ENCODE measurements at regions not wholly inside any gene's neighbourhood (a gene's known extent, or its start where the extent isn't known, plus 50 kb on each side); places are given as distances from the start of the nearest gene placed in this dataset.

DNA sequence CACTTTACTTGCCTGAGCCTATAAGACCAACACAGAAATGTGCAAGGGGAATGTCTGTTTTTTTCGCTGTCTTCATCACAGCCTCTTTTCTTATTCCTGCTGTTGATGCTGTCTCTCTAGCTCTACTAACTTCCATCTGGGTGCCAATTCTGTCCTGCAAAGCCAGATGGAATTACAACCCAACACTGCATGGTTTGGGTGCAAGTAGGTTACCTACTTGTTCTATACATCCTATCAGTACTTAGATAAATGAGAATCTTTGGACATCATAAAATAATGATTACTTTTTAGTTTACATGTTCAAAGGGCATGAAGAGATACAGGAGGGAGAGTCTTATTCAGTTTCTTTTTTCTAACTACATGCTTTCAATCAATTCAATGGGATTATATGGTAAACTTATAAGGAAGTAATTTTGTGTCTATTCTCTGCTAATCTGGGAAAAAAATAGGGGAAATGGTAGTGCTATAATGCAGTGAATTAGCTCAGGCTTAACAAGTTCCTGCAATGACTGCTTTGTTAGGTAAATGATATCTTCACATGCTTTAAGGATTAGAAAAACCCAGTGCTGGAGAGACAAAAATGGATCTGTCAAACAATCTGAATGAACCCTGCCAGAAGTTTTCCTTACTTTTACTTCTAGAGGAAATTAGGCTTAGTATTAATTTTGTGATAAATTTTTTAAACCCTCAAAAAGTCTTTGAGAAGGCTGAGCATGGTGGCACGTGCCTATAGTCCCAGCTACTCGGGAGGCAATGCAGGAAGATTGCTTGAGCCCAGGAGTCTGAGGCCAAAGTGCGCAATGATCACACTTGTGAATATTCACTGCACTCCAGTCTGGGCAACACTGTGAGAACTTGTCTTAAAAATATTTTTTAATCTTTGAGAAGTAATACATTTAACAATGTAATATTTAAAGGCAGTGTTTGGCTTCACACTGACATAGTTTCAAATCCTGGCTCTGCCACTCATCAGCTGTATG lies 86.5 kb upstream of the E2F3 start:
- H3K9me3 ChIP-seq (ENCODE audit: control insufficient read depth, low read length): no peaks in the 10 kb centered on the region
- H3K4me1 ChIP-seq (ENCODE audit: control insufficient read depth, insufficient read depth, low read depth, low read length): no peaks in the 10 kb centered on the region
- H3K4ac ChIP-seq (ENCODE audit: low read depth in 1 of 2, low read length in 2 of 2): no peak overlapping the region

DNA sequence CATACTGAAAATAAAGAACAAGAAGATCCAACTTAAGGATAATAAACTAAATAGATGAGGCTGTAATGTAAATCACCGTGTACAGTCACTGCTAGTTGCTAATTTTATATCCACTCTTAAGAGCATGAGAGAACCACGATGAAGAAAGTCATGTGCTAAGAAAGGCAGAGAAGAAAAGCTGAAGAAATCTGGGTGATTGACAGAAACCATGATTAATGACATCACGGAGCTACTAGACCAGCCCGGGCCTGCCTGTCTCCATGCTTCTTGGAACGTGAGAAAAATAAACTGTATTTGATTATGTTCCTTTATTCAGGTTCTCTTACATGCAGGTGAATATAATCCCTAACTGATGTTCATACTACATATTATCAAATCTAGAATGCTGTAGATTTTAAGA lies 84.2 kb upstream of the E2F3 start:
- Histone ChIP-seq H2BK120ac (ENCODE audit: low read depth, low read length) (no peak overlapping the region), H3K27ac (ENCODE audit: low read length, poor library complexity, severe bottlenecking) (no peak overlapping the region), H2AFZ (ENCODE audit: low read depth, low read length) (no peak overlapping the region), H2BK5ac (ENCODE audit: low read depth, low read length, poor library complexity, severe bottlenecking) (no peak overlapping the region), H3K23ac (ENCODE audit: low read length in 2 of 2) (no peak overlapping the region), H3K27me3 (ENCODE audit: control insufficient read depth in 1 of 2, insufficient read depth in 1 of 2, low read length in 2 of 2) (no peaks in the 10 kb centered on the region), H3K4me2 (ENCODE audit: low read length, poor library complexity, severe bottlenecking) (no peak overlapping the region), H3K9ac (ENCODE audit: low read length) (no peak overlapping the region), H3K14ac (ENCODE audit: low read length in 2 of 2) (no peak overlapping the region), H3K9me3 (ENCODE audit: control insufficient read depth, low read length) (no peaks in the 10 kb centered on the region), H3K79me1 (replicated peaks; ENCODE audit: low read length, poor library complexity, severe bottlenecking) (no peaks in the 10 kb centered on the region), H2BK12ac (ENCODE audit: low read length in 2 of 2) (no peak overlapping the region), H2AK5ac (ENCODE audit: low read length, severe bottlenecking) (no peak overlapping the region), H3K4me1 (ENCODE audit: control insufficient read depth, insufficient read depth, low read depth, low read length) (no peaks in the 10 kb centered on the region), H3K36me3 (ENCODE audit: control insufficient read depth in 1 of 2, insufficient read depth in 2 of 2, low read depth in 1 of 2, low read length in 2 of 2) (no peaks in the 10 kb centered on the region), H3K4me3 (ENCODE audit: insufficient read depth in 1 of 2, low read depth in 1 of 2, low read length in 2 of 2) (no peak overlapping the region), H3K4ac (ENCODE audit: low read depth in 1 of 2, low read length in 2 of 2) (no peak overlapping the region), H4K8ac (ENCODE audit: low read length) (no peak overlapping the region), H4K91ac (ENCODE audit: low read length) (no peak overlapping the region), H3K18ac (ENCODE audit: low read depth in 1 of 2, low read length in 2 of 2) (no peak overlapping the region), H2BK15ac (ENCODE audit: low read depth, poor library complexity, severe bottlenecking) (no peak overlapping the region)
- no peak for DNase-seq
- WGBS: 90% methylated on average over 3 of the region's 5 CpGs

More for the DNA sequence above, 86.5 kb upstream of the E2F3 start:
- Histone ChIP-seq H3K4me2 (ENCODE audit: low read length, poor library complexity, severe bottlenecking) (no peak overlapping the region), H2BK15ac (ENCODE audit: low read depth, poor library complexity, severe bottlenecking) (no peak overlapping the region), H3K36me3 (ENCODE audit: control insufficient read depth in 1 of 2, insufficient read depth in 2 of 2, low read depth in 1 of 2, low read length in 2 of 2) (no peaks in the 10 kb centered on the region), H2BK5ac (ENCODE audit: low read depth, low read length, poor library complexity, severe bottlenecking) (no peak overlapping the region), H3K27ac (ENCODE audit: low read length, poor library complexity, severe bottlenecking) (no peak overlapping the region), H2AK5ac (ENCODE audit: low read length, severe bottlenecking) (no peak overlapping the region), H2BK12ac (ENCODE audit: low read length in 2 of 2) (no peak overlapping the region), H3K14ac (ENCODE audit: low read length in 2 of 2) (no peak overlapping the region), H3K27me3 (ENCODE audit: control insufficient read depth in 1 of 2, insufficient read depth in 1 of 2, low read length in 2 of 2) (no peaks in the 10 kb centered on the region), H2AFZ (ENCODE audit: low read depth, low read length) (no peak overlapping the region), H3K79me1 (replicated peaks; ENCODE audit: low read length, poor library complexity, severe bottlenecking) (no peaks in the 10 kb centered on the region), H4K8ac (ENCODE audit: low read length) (no peak overlapping the region), H3K9ac (ENCODE audit: low read length) (no peak overlapping the region), H2BK120ac (ENCODE audit: low read depth, low read length) (no peak overlapping the region), H3K4me3 (ENCODE audit: insufficient read depth in 1 of 2, low read depth in 1 of 2, low read length in 2 of 2) (no peak overlapping the region), H4K91ac (ENCODE audit: low read length) (no peak overlapping the region), H3K23ac (ENCODE audit: low read length in 2 of 2) (no peak overlapping the region), H3K18ac (ENCODE audit: low read depth in 1 of 2, low read length in 2 of 2) (no peak overlapping the region)
- WGBS: 89% methylated on average over 3 of the region's 4 CpGs
- DNase-seq: no peak

- WGBS: 97% methylated on average over 34 of the region's 37 CpGs
- H3K27me3 ChIP-seq (ENCODE audit: control insufficient read depth in 1 of 2, insufficient read depth in 1 of 2, low read length in 2 of 2): no peaks in the 10 kb centered on the region
- no peak overlapping the region for H3K18ac ChIP-seq (ENCODE audit: low read depth in 1 of 2, low read length in 2 of 2)
- no peak overlapping the region for H2AFZ ChIP-seq (ENCODE audit: low read depth, low read length)
- H3K27ac ChIP-seq (ENCODE audit: low read length, poor library complexity, severe bottlenecking): no peak overlapping the region
- no peak overlapping the region for H3K4me3 ChIP-seq (ENCODE audit: insufficient read depth in 1 of 2, low read depth in 1 of 2, low read length in 2 of 2)
- H4K91ac ChIP-seq (ENCODE audit: low read length): no peak overlapping the region
- H3K4ac ChIP-seq (ENCODE audit: low read depth in 1 of 2, low read length in 2 of 2): no peak overlapping the region
- H2BK120ac ChIP-seq (ENCODE audit: low read depth, low read length): no peak overlapping the region
- no peak overlapping the region for H3K23ac ChIP-seq (ENCODE audit: low read length in 2 of 2)
- no peak overlapping the region for H2BK12ac ChIP-seq (ENCODE audit: low read length in 2 of 2)
- H2AK5ac ChIP-seq (ENCODE audit: low read length, severe bottlenecking): no peak overlapping the region
- H3K36me3 ChIP-seq (ENCODE audit: control insufficient read depth in 1 of 2, insufficient read depth in 2 of 2, low read depth in 1 of 2, low read length in 2 of 2): no peaks in the 10 kb centered on the region
- H2BK15ac ChIP-seq (ENCODE audit: low read depth, poor library complexity, severe bottlenecking): no peak overlapping the region
- H3K4me1 ChIP-seq (ENCODE audit: control insufficient read depth, insufficient read depth, low read depth, low read length): no peaks in the 10 kb centered on the region
- no peaks in the 10 kb centered on the region for H3K9me3 ChIP-seq (ENCODE audit: control insufficient read depth, low read length)
- no peak overlapping the region for H4K8ac ChIP-seq (ENCODE audit: low read length)
- no peaks in the 10 kb centered on the region for H3K79me1 ChIP-seq (replicated peaks; ENCODE audit: low read length, poor library complexity, severe bottlenecking)
- no peak overlapping the region for H3K14ac ChIP-seq (ENCODE audit: low read length in 2 of 2)
- H3K4me2 ChIP-seq (ENCODE audit: low read length, poor library complexity, severe bottlenecking): no peak overlapping the region
- no peak overlapping the region for H3K9ac ChIP-seq (ENCODE audit: low read length)
- H2BK5ac ChIP-seq (ENCODE audit: low read depth, low read length, poor library complexity, severe bottlenecking): no peak overlapping the region
- DNase-seq: no peak
Observed at GRCh38 chr6:20318851-20319387, 82.8 kb upstream of the E2F3 start.

- Histone ChIP-seq H2BK12ac (ENCODE audit: low read length in 2 of 2) (no peak overlapping the region), H3K27me3 (ENCODE audit: control insufficient read depth in 1 of 2, insufficient read depth in 1 of 2, low read length in 2 of 2) (no peaks in the 10 kb centered on the region), H2AFZ (ENCODE audit: low read depth, low read length) (no peak overlapping the region), H2BK15ac (ENCODE audit: low read depth, poor library complexity, severe bottlenecking) (no peak overlapping the region), H3K14ac (ENCODE audit: low read length in 2 of 2) (no peak overlapping the region), H3K27ac (ENCODE audit: low read length, poor library complexity, severe bottlenecking) (no peak overlapping the region), H3K36me3 (ENCODE audit: control insufficient read depth in 1 of 2, insufficient read depth in 2 of 2, low read depth in 1 of 2, low read length in 2 of 2) (no peaks in the 10 kb centered on the region), H3K23ac (ENCODE audit: low read length in 2 of 2) (no peak overlapping the region), H4K8ac (ENCODE audit: low read length) (no peak overlapping the region), H3K79me1 (replicated peaks; ENCODE audit: low read length, poor library complexity, severe bottlenecking) (no peaks in the 10 kb centered on the region), H3K9ac (ENCODE audit: low read length) (no peak overlapping the region), H2BK5ac (ENCODE audit: low read depth, low read length, poor library complexity, severe bottlenecking) (no peak overlapping the region), H3K4me2 (ENCODE audit: low read length, poor library complexity, severe bottlenecking) (no peak overlapping the region), H3K4ac (ENCODE audit: low read depth in 1 of 2, low read length in 2 of 2) (no peak overlapping the region), H2BK120ac (ENCODE audit: low read depth, low read length) (no peak overlapping the region), H3K9me3 (ENCODE audit: control insufficient read depth, low read length) (no peaks in the 10 kb centered on the region), H4K91ac (ENCODE audit: low read length) (no peak overlapping the region), H3K4me1 (ENCODE audit: control insufficient read depth, insufficient read depth, low read depth, low read length) (no peaks in the 10 kb centered on the region), H3K18ac (ENCODE audit: low read depth in 1 of 2, low read length in 2 of 2) (no peak overlapping the region), H3K4me3 (ENCODE audit: insufficient read depth in 1 of 2, low read depth in 1 of 2, low read length in 2 of 2) (no peak overlapping the region), H2AK5ac (ENCODE audit: low read length, severe bottlenecking) (no peak overlapping the region)
- 92% methylated on average over 23 of the region's 23 CpGs for WGBS
- DNase-seq: no peak
Observed at GRCh38 chr6:20319520-20320357, 81.9 kb upstream of the E2F3 start.

Data from mesenchymal stem cell (in vitro differentiated cells and primary cell).